ENCODE measurements at regions not wholly inside any gene's neighbourhood (a gene's known extent, or its start where the extent isn't known, plus 50 kb on each side); places are given as distances from the start of the nearest gene placed in this dataset.

DNA sequence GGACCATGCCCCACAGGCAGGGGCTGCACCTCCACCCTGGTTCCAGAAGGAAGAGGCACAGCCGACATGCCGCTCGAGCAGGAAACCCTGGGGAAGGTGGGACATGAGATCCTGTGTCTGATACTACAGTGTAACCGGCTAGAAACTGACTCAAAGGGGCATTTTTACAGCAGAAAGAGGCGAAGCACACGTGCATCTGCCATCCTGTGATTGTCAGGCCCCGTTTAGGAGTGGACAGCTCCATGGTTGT lies 62.7 kb downstream of the SIK1 start:
- DNase-seq (ENCODE audit: low read depth in 1 of 2, low spot score in 1 of 2) = no peak
- in situ Hi-C loops (cut with HindIII; ENCODE audit: low pct_unique_long_range_greater_than_20kb, low sequenced_read_pairs) = no loop called here
- no peak for TF ChIP-seq JUND (IDR thresholded peaks at IDR 0.05; ENCODE audit: low read depth)

DNA sequence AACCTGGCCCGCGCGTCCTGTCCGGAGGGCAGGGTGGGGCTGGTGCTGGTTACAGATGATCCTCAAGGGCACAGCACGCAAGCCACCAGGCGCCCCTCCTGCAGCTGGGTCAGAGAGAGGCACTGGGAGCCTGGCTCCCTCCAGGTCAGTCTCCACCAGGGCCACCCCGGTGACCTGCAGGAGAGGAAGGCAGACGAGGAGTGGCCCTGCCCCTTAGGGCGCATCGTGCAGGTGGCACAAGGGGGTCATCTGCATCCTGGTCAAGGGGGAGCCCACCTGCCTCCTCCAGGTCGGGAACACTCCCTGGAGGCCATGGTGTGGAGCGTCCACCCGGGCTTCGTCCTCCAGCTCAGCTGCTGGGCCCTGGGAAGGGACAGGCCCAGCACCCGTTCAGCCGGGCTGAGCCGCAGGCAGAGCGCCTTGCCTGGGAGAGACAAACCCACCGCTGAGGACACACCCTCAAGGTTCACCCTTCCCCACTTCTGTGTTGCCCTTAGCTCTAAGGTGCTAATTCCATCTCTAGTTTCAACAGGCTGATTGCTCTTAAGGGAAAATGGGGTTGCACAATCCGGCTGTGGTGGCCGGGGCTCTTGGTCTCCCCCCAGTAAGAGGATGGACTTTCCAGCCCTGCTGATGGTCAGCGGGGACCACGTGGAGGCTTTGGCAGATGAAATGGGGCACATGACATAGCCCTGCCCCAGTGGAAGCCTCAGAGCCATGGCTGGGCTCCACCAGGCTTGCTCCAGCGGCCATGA lies 63.2 kb downstream of the SIK1 start:
- no peak for TF ChIP-seq JUND (IDR thresholded peaks at IDR 0.05; ENCODE audit: low read depth)
- DNase-seq (ENCODE audit: low read depth in 1 of 2, low spot score in 1 of 2) = no peak
- in situ Hi-C loops (cut with HindIII; ENCODE audit: low pct_unique_long_range_greater_than_20kb, low sequenced_read_pairs) = no loop called here

DNA sequence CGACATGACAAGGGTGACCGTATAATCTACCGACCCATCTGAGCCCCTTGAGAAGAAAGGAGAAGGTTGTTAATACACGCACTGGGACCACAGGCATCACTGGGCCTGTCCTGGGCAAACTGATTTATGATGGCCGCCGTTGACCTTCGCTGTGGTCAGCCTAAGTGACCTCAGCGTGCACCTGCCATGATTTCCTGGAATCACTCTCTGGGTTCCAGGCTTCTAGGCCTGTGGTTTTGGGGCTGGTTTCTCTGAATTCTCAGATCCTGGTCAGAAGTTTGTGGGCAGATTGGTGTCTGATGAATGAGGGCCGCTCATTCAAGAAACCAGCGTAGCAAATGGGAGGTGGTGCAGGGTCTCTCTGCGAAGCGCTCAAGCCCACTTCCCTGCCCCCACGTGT lies 64.0 kb downstream of the SIK1 start:
- in situ Hi-C loops (cut with HindIII; ENCODE audit: low pct_unique_long_range_greater_than_20kb, low sequenced_read_pairs) = no loop called here
- TF ChIP-seq JUND (IDR thresholded peaks at IDR 0.05; ENCODE audit: low read depth) = no peak
- DNase-seq (ENCODE audit: low read depth in 1 of 2, low spot score in 1 of 2) = no peak

DNA sequence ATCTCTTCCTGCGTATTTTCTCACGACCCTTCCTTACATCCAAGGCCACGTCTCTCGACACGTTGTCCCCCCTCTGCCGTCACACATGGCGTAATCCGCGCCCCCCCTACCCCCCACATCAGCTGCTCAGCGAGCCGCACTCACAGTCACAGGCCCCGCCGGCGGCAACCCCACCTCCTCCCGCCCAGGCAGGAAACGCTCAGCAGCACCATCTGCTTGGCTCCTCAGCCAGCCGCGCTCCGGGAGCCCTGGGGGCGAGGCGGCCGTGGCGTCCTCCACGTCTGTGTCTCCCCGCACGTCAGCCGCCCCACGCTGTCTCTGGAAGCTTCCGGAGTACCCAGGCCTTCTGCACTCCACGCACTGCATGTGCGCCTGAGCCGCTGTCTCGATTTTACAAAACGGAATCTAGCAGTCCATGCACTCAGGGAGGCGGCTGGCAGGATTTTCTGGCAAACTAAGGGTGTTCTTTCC lies 64.6 kb downstream of the SIK1 start:
- no peak for DNase-seq (ENCODE audit: low read depth in 1 of 2, low spot score in 1 of 2)
- in situ Hi-C loops (cut with HindIII; ENCODE audit: low pct_unique_long_range_greater_than_20kb, low sequenced_read_pairs) = no loop called here
- TF ChIP-seq JUND (IDR thresholded peaks at IDR 0.05; ENCODE audit: low read depth) = no peak

DNA sequence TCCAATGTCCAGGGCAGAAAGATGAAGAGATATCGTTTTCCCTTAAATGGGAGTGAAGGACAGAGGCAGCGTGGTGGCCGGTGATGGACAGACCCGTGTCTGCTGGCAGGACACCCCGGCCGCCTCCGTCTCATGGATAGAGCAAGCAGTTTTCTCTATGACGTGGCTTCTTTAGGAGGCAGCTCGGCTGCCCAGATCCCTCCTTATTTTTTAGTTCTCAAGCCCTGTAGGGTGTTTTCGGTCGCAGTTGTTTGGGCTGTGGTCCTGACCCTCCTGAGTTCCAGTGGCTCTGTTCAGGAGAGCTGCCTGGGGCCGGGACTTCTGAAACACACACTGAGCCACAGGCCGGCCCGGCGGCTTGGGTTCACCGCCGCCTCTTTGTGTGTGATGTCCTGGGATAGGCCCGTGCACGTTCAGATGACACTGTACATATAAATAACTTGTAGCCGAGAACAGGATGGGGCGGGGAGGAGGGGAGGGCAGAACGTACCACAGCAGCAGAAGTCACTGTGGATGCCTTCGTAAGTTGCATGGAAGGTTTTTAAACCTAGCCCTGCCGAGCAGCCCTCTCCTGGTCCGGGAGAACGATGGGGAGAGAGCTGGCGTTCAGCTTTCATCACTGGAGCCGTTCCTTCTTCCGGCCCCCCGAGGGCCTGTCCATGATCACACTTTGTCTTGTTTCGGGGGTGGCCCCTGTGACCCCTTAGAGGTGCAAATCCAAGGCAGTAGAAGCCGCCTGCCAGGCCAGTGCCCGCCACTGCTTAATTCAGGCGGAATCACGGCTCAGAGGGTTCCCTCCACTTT lies 65.2 kb downstream of the SIK1 start:
- no peak for DNase-seq (ENCODE audit: low read depth in 1 of 2, low spot score in 1 of 2)
- TF ChIP-seq JUND (IDR thresholded peaks at IDR 0.05; ENCODE audit: low read depth) = no peak
- in situ Hi-C loops (cut with HindIII; ENCODE audit: low pct_unique_long_range_greater_than_20kb, low sequenced_read_pairs) = no loop called here

DNA sequence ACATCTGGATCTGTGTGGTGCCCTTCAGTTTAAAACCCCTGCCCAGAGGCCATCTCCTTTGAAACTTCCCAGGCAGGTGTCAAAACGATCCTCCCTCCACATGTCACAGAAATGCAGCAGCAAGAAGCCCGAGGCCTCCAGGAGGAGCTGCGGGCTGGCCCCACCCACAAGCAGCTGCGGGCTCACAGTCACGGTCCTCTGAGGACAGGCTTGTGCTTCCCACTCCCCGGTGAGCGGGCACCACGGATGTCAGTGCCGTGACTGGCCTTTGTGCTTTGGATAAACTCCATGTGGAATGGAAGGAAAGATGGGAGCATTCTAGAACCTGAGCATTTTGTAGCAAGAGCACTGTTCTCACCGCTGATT lies 65.8 kb downstream of the SIK1 start:
- TF ChIP-seq JUND (IDR thresholded peaks at IDR 0.05; ENCODE audit: low read depth) = no peak
- in situ Hi-C loops (cut with HindIII; ENCODE audit: low pct_unique_long_range_greater_than_20kb, low sequenced_read_pairs) = no loop called here
- DNase-seq (ENCODE audit: low read depth in 1 of 2, low spot score in 1 of 2) = no peak

DNA sequence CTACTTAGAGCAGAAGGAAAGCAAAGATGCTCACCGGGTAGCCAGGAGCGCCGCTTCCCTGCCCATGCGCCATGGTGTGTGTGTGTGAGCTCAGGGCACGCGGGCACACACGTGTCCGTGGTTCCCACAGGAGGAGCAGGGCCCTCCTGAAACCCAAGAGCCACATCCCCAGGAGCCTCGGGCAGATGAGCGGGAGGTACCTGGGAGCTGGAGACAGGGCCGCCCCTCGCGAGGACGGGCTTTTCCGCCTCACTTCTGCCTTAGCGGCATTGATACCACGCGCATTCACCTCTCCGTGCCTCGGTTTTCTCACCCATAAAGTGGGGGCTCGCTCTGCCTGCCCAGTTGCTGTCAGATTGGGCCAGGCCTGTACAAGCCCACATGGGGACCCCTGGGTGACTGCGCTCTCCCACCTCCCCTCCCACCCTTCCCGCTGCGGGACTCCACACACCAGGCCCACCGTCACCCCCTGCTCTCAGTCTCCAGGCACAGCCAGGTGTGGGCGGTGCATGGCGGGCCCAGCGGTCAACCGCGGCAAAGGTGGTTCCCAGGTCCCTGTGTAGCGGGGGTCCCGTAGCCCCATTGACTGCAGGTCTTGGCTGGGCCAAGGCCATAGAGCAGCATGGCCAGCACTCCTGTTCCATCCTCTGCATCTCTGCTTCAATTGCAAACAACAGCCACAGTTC lies 66.3 kb downstream of the SIK1 start:
- in situ Hi-C loops (cut with HindIII; ENCODE audit: low pct_unique_long_range_greater_than_20kb, low sequenced_read_pairs) = no loop called here
- no peak for DNase-seq (ENCODE audit: low read depth in 1 of 2, low spot score in 1 of 2)
- TF ChIP-seq JUND (IDR thresholded peaks at IDR 0.05; ENCODE audit: low read depth) = no peak

DNA sequence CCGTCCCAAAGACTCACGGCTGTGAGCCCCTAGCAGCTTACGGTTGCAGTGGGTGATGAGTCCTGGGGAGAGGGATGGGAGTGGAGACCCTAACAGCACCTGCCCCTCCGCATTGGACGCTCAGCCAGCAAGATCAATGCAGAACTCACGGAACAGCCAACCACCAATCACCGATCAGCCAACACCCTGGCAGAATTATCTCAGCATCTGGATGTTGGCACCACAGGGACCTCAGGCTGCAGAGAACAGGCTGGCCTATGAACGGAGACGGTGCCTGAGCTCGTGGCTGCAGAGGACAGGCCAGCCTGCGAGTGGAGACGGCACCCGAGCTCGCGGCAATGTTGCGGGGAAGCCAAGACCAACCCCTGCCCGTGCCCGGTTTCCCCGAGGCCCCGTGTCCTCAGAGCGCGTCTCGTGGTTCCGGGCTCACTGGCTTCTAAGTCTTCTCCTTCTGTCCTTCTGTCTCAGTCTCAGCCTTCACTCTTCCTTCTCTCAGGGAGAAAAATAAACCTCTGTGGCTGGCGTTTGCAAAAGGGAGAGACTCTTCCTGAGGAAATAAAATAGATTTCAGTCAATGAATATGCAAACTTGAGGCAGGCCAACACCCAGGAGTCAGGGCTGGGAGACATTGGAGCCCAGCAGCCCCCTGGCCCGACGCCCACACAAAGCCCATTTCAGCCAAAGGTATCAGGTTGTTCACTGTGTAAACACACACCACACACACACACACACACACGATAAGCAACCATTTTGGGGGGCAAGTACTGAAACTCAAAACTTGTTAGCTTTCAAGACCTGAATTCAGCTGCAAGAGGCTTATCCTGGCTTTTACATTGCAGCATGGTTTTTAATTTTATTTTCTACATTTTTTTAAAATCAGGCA lies 67.8 kb downstream of the SIK1 start:
- no peak for TF ChIP-seq JUND (IDR thresholded peaks at IDR 0.05; ENCODE audit: low read depth)
- in situ Hi-C loops (cut with HindIII; ENCODE audit: low pct_unique_long_range_greater_than_20kb, low sequenced_read_pairs) = no loop called here
- DNase-seq (ENCODE audit: low read depth in 1 of 2, low spot score in 1 of 2) = no peak

DNA sequence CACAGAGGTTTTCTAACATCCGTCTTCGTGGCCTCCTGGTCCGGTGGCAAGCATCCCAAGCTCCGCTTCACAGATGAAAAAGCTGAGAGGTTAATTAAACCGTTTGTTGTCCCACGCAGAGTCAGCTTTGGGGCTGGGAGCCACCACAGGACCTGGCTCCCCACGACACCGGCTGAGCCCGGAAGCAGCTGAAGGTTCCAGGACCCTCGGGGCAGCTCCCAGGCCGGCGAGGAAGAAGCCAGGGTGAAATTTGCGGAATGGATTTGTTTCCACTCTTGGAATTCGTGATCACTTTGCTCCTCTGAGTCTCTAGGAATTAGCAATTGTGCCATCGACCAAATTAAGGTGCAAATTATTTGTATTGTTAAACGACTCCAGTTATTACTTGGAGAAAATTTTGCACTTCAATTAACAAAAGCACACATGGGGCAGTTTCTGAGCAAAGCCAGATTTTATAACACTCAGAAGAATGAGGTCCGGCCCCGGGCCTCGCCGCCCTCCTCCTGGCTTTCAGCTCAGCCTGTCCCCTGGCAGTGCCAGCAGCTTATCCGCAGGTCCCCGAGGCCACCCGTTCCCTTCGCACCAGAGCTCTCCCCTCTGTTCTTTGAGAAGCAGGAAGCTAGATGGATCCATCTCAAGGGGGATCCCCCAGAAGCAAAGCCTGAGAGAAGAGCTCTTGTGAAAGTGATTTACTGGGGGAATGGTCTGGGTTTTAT lies 69.1 kb downstream of the SIK1 start:
- in situ Hi-C loops (cut with HindIII; ENCODE audit: low pct_unique_long_range_greater_than_20kb, low sequenced_read_pairs) = no loop called here

DNA sequence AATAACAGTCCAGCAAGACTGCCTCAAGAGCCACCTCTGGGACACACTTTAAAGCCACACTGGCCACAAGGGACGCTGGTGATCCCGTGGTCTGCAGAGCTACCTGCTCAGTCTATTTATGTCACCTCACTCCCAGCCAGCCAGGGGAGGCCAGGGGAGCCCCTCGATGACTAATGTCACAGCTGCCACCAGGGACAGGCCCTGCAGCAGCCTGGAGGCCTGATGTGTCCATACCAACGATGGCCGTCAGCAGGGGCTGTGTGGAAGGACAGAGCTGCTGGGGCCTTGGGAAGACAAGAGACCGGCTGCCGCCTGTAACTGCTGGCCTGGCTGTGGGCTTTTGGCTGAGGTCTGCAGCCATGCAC lies 71.0 kb downstream of the SIK1 start:
- no peak for TF ChIP-seq JUND (IDR thresholded peaks at IDR 0.05; ENCODE audit: low read depth)
- in situ Hi-C loops (cut with HindIII; ENCODE audit: low pct_unique_long_range_greater_than_20kb, low sequenced_read_pairs) = no loop called here
- peak in 1 of 2 experiments; percentile 43 for DNase-seq (ENCODE audit: low read depth in 1 of 2, low spot score in 1 of 2)

More for the DNA sequence above, 69.1 kb downstream of the SIK1 start:
- no peak for TF ChIP-seq JUND (IDR thresholded peaks at IDR 0.05; ENCODE audit: low read depth)
- no peak for DNase-seq (ENCODE audit: low read depth in 1 of 2, low spot score in 1 of 2)

DNA sequence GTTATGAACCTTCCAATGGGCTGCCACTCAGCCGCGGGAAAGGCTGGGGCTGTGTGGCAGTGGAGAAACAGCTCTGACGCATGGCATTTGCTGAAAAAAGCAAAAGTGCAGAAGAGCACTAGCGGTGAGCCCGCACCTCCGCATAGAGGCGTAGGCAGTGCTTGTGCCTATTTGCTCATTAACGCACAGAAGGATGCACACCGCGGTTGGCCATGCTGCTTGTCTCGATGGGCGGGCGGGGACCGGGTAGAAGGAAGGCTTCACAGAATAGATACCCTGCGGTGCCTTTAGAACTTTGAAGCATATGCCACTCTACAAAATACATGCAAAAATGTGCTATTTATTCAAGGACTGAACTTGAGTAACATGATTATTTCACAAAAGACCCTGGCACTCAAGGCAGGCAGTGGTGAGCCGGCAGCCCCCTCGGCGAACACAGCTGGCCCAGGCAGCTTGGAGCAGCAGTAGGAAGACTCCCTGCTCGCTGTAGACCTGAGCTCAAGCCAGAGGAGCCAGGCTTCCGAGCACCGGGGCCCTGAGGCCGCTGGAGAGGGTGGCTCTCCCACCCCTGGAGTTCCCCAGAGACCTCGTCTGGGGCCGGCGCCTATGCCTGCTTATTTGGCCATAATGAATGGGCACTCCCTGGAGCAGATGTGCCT lies 71.5 kb downstream of the SIK1 start:
- DNase-seq (ENCODE audit: low read depth in 1 of 2, low spot score in 1 of 2) = no peak
- no peak for TF ChIP-seq JUND (IDR thresholded peaks at IDR 0.05; ENCODE audit: low read depth)
- in situ Hi-C loops (cut with HindIII; ENCODE audit: low pct_unique_long_range_greater_than_20kb, low sequenced_read_pairs) = no loop called here

Measured in T47D (cell line).